ENCODE measurements at regions not wholly inside any gene's neighbourhood (a gene's known extent, or its start where the extent isn't known, plus 50 kb on each side); places are given as distances from the start of the nearest gene placed in this dataset.

DNA sequence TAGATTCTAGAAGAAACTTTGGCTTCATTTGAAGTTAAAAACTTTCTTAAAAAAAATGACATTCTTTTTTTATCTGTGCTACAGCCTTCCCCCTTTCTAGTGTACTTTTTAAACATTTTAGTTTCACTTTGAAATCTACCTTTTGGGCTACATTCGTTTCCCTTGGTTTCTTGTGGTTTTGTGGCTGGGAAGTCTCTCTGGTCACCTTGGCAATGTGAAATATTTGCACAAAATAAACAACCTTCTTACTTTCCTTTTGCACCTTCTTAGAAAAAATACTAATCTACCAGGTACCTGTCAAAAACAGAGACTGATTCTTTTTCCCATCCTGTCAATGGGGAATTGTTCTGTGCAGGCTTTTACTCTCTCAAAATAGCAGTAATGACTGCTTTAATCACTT lies 350.2 kb downstream of the GATA3 start:
- Histone ChIP-seq H3K27me3 (ENCODE audit: control insufficient read depth in 3 of 3, insufficient read depth in 3 of 3, low read depth in 1 of 3, low read length in 3 of 3) (no peaks in the 10 kb centered on the region), H4K8ac (ENCODE audit: low read depth, low read length) (no peak overlapping the region), H2AFZ (ENCODE audit: low read length) (no peak overlapping the region), H4K91ac (ENCODE audit: low read depth, low read length, poor library complexity) (no peak overlapping the region), H3K9me3 (replicated peaks in 1 of 2; ENCODE audit: control insufficient read depth in 2 of 2, insufficient read depth in 1 of 2, low read depth in 1 of 2, low read length in 2 of 2) (no peaks in the 10 kb centered on the region), H2BK15ac (ENCODE audit: low read length) (no peak overlapping the region), H3K79me1 (ENCODE audit: low read depth, low read length) (no peaks in the 10 kb centered on the region), H2AK5ac (ENCODE audit: low read depth, low read length) (no peak overlapping the region), H3K14ac (ENCODE audit: low read length) (no peak overlapping the region), H3K4me2 (ENCODE audit: insufficient read depth, low read length, poor library complexity, severe bottlenecking) (no peak overlapping the region), H2BK120ac (ENCODE audit: low read depth, low read length) (no peak overlapping the region), H3K36me3 (replicated peaks in 1 of 2; ENCODE audit: control insufficient read depth in 2 of 2, insufficient read depth in 2 of 2, low read length in 2 of 2) (no peaks in the 10 kb centered on the region), H3K4ac (ENCODE audit: low read length) (no peak overlapping the region), H3K18ac (ENCODE audit: low read length) (no peak overlapping the region), H3K27ac (replicated peaks; ENCODE audit: low read length) (no peak overlapping the region), H3K4me1 (ENCODE audit: control insufficient read depth in 2 of 2, insufficient read depth in 1 of 2, low read depth in 1 of 2, low read length in 2 of 2) (peaks cover 0 to 2% of the 10 kb centered on the region in 2 donors), H2BK5ac (ENCODE audit: low read length) (no peak overlapping the region), H2BK12ac (ENCODE audit: low read length) (no peak overlapping the region), H3K9ac (ENCODE audit: low read depth, low read length, poor library complexity) (no peak overlapping the region), H3K4me3 (ENCODE audit: low read length in 2 of 2) (no peak overlapping the region), H3K23ac (ENCODE audit: low read depth, low read length, poor library complexity) (no peak overlapping the region)
- WGBS, 2 donors (ENCODE audit: extremely low coverage in 2 of 2, insufficient read length in 2 of 2, insufficient replicate concordance in 1 of 2): no CpG with 5 or more reads among the region's 1 CpG
- DNase-seq (ENCODE audit: low spot score): no peak

GRCh38 chr10:8405596-8405995 lies 351.1 kb downstream of the GATA3 start:
- no peaks in the 10 kb centered on the region for H3K4me1 ChIP-seq (ENCODE audit: control insufficient read depth in 2 of 2, insufficient read depth in 1 of 2, low read depth in 1 of 2, low read length in 2 of 2)
- WGBS, 2 donors (ENCODE audit: extremely low coverage in 2 of 2, insufficient read length in 2 of 2, insufficient replicate concordance in 1 of 2): no CpG with 5 or more reads among the region's 6 CpGs
- no peak overlapping the region for H3K9ac ChIP-seq (ENCODE audit: low read depth, low read length, poor library complexity)
- no peak overlapping the region for H3K4ac ChIP-seq (ENCODE audit: low read length)
- no peak overlapping the region for H2AK5ac ChIP-seq (ENCODE audit: low read depth, low read length)
- H2BK12ac ChIP-seq (ENCODE audit: low read length): no peak overlapping the region
- H3K14ac ChIP-seq (ENCODE audit: low read length): no peak overlapping the region
- no peak overlapping the region for H3K4me2 ChIP-seq (ENCODE audit: insufficient read depth, low read length, poor library complexity, severe bottlenecking)
- no peak overlapping the region for H2AFZ ChIP-seq (ENCODE audit: low read length)
- H3K79me1 ChIP-seq (ENCODE audit: low read depth, low read length): no peaks in the 10 kb centered on the region
- H3K4me3 ChIP-seq (ENCODE audit: low read length in 2 of 2): no peak overlapping the region
- H3K23ac ChIP-seq (ENCODE audit: low read depth, low read length, poor library complexity): no peak overlapping the region
- H2BK15ac ChIP-seq (ENCODE audit: low read length): no peak overlapping the region
- no peak for DNase-seq (ENCODE audit: low spot score)
- H3K18ac ChIP-seq (ENCODE audit: low read length): no peak overlapping the region
- H4K8ac ChIP-seq (ENCODE audit: low read depth, low read length): no peak overlapping the region
- no peak overlapping the region for H3K27ac ChIP-seq (replicated peaks; ENCODE audit: low read length)
- no peaks in the 10 kb centered on the region for H3K27me3 ChIP-seq (ENCODE audit: control insufficient read depth in 3 of 3, insufficient read depth in 3 of 3, low read depth in 1 of 3, low read length in 3 of 3)
- H2BK120ac ChIP-seq (ENCODE audit: low read depth, low read length): no peak overlapping the region
- no peak overlapping the region for H4K91ac ChIP-seq (ENCODE audit: low read depth, low read length, poor library complexity)
- H3K9me3 ChIP-seq (replicated peaks in 1 of 2; ENCODE audit: control insufficient read depth in 2 of 2, insufficient read depth in 1 of 2, low read depth in 1 of 2, low read length in 2 of 2): no peaks in the 10 kb centered on the region
- no peak overlapping the region for H2BK5ac ChIP-seq (ENCODE audit: low read length)
- H3K36me3 ChIP-seq (replicated peaks in 1 of 2; ENCODE audit: control insufficient read depth in 2 of 2, insufficient read depth in 2 of 2, low read length in 2 of 2): no peaks in the 10 kb centered on the region

DNA sequence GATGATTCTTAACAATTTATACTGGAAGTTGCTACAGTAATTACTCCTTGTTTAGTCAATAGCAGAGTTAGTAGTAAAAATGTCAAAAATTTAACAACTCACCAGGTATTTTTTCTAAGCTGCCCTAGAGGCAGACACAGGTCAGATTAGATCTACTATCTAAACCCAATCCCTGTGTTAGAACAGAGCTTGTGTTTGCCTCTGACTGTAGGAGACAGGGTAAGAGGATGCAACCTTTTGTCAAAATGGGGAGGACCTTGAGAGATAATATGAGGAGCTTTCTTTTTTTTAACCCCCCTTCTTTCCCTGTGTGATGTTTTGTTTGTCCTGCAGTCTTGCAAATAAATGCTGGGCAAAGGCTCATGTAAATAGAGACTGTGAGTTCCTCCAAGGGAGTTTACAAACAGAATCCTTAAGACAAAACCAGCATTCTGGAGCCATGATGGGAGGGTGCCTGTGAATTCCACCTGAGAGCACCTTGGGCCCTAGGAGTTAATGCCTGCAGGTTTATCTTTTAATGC lies 353.1 kb downstream of the GATA3 start:
- Histone ChIP-seq H2BK5ac (ENCODE audit: low read length) (no peak overlapping the region), H3K27ac (replicated peaks; ENCODE audit: low read length) (no peak overlapping the region), H3K4me2 (ENCODE audit: insufficient read depth, low read length, poor library complexity, severe bottlenecking) (no peak overlapping the region), H3K18ac (ENCODE audit: low read length) (no peak overlapping the region), H3K36me3 (replicated peaks in 1 of 2; ENCODE audit: control insufficient read depth in 2 of 2, insufficient read depth in 2 of 2, low read length in 2 of 2) (no peaks in the 10 kb centered on the region), H3K27me3 (ENCODE audit: control insufficient read depth in 3 of 3, insufficient read depth in 3 of 3, low read depth in 1 of 3, low read length in 3 of 3) (no peaks in the 10 kb centered on the region), H3K79me1 (ENCODE audit: low read depth, low read length) (no peaks in the 10 kb centered on the region), H2BK15ac (ENCODE audit: low read length) (no peak overlapping the region), H3K9me3 (replicated peaks in 1 of 2; ENCODE audit: control insufficient read depth in 2 of 2, insufficient read depth in 1 of 2, low read depth in 1 of 2, low read length in 2 of 2) (no peaks in the 10 kb centered on the region), H3K4ac (ENCODE audit: low read length) (no peak overlapping the region), H2BK120ac (ENCODE audit: low read depth, low read length) (no peak overlapping the region), H4K8ac (ENCODE audit: low read depth, low read length) (no peak overlapping the region), H3K4me3 (ENCODE audit: low read length in 2 of 2) (no peak overlapping the region), H3K9ac (ENCODE audit: low read depth, low read length, poor library complexity) (no peak overlapping the region), H2AK5ac (ENCODE audit: low read depth, low read length) (no peak overlapping the region), H4K91ac (ENCODE audit: low read depth, low read length, poor library complexity) (no peak overlapping the region), H2BK12ac (ENCODE audit: low read length) (no peak overlapping the region), H3K4me1 (ENCODE audit: control insufficient read depth in 2 of 2, insufficient read depth in 1 of 2, low read depth in 1 of 2, low read length in 2 of 2) (peaks cover 0 to under 1% of the 10 kb centered on the region in 2 donors), H2AFZ (ENCODE audit: low read length) (no peak overlapping the region), H3K23ac (ENCODE audit: low read depth, low read length, poor library complexity) (no peak overlapping the region), H3K14ac (ENCODE audit: low read length) (no peak overlapping the region)
- no peak for DNase-seq (ENCODE audit: low spot score)

DNA sequence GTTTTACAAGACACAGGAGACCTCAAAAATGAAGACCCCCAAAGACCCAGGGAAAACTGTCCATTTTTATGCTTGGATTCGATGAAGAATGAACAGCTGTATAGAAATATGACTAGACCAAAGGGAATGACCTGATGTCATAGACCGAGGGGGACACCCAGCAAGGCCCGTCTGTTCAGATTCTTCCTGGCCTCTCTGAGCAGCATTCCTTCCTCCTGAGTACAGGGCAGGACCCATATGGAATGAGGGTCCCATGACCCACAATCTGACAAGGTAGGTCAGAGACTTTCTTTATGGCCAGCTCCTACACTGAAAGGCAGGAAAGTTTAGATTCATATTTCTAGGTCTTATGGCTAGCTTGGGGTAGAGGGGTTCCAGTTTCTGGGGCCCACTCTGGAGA lies 356.0 kb downstream of the GATA3 start:
- H2AK5ac ChIP-seq (ENCODE audit: low read depth, low read length): no peak overlapping the region
- WGBS, 2 donors (ENCODE audit: extremely low coverage in 2 of 2, insufficient read length in 2 of 2, insufficient replicate concordance in 1 of 2): no CpG with 5 or more reads among the region's 3 CpGs
- no peak overlapping the region for H3K14ac ChIP-seq (ENCODE audit: low read length)
- no peak overlapping the region for H3K18ac ChIP-seq (ENCODE audit: low read length)
- H3K9ac ChIP-seq (ENCODE audit: low read depth, low read length, poor library complexity): no peak overlapping the region
- H2BK15ac ChIP-seq (ENCODE audit: low read length): no peak overlapping the region
- H3K4me3 ChIP-seq (ENCODE audit: low read length in 2 of 2): no peak overlapping the region
- H3K27me3 ChIP-seq (ENCODE audit: control insufficient read depth in 3 of 3, insufficient read depth in 3 of 3, low read depth in 1 of 3, low read length in 3 of 3): no peaks in the 10 kb centered on the region
- H3K27ac ChIP-seq (replicated peaks; ENCODE audit: low read length): no peak overlapping the region
- H4K91ac ChIP-seq (ENCODE audit: low read depth, low read length, poor library complexity): no peak overlapping the region
- no peak overlapping the region for H2BK12ac ChIP-seq (ENCODE audit: low read length)
- no peak overlapping the region for H2BK5ac ChIP-seq (ENCODE audit: low read length)
- H2AFZ ChIP-seq (ENCODE audit: low read length): no peak overlapping the region
- DNase-seq (ENCODE audit: low spot score): no peak
- no peaks in the 10 kb centered on the region for H3K79me1 ChIP-seq (ENCODE audit: low read depth, low read length)
- no peak overlapping the region for H2BK120ac ChIP-seq (ENCODE audit: low read depth, low read length)
- H3K9me3 ChIP-seq (replicated peaks in 1 of 2; ENCODE audit: control insufficient read depth in 2 of 2, insufficient read depth in 1 of 2, low read depth in 1 of 2, low read length in 2 of 2): no peaks in the 10 kb centered on the region
- H3K4me2 ChIP-seq (ENCODE audit: insufficient read depth, low read length, poor library complexity, severe bottlenecking): no peak overlapping the region
- no peak overlapping the region for H3K23ac ChIP-seq (ENCODE audit: low read depth, low read length, poor library complexity)
- H4K8ac ChIP-seq (ENCODE audit: low read depth, low read length): no peak overlapping the region
- H3K4me1 ChIP-seq (ENCODE audit: control insufficient read depth in 2 of 2, insufficient read depth in 1 of 2, low read depth in 1 of 2, low read length in 2 of 2): peaks cover 0 to 1% of the 10 kb centered on the region in 2 donors
- no peaks in the 10 kb centered on the region for H3K36me3 ChIP-seq (replicated peaks in 1 of 2; ENCODE audit: control insufficient read depth in 2 of 2, insufficient read depth in 2 of 2, low read length in 2 of 2)
- no peak overlapping the region for H3K4ac ChIP-seq (ENCODE audit: low read length)

Data from neuronal stem cell (in vitro differentiated cells).